GM18861 (cell line): ENCODE measurements at regions not wholly inside any gene's neighbourhood (a gene's known extent, or its start where the extent isn't known, plus 50 kb on each side); places are given as distances from the start of the nearest gene placed in this dataset.

Experiments
- ATAC-seq: cut with Tn5 transposase; IDR thresholded peaks from one replicate; pipeline ENCODE4 v1.9.1; 2021; ENCODE audit not compliant: unreplicated experiment

DNA sequence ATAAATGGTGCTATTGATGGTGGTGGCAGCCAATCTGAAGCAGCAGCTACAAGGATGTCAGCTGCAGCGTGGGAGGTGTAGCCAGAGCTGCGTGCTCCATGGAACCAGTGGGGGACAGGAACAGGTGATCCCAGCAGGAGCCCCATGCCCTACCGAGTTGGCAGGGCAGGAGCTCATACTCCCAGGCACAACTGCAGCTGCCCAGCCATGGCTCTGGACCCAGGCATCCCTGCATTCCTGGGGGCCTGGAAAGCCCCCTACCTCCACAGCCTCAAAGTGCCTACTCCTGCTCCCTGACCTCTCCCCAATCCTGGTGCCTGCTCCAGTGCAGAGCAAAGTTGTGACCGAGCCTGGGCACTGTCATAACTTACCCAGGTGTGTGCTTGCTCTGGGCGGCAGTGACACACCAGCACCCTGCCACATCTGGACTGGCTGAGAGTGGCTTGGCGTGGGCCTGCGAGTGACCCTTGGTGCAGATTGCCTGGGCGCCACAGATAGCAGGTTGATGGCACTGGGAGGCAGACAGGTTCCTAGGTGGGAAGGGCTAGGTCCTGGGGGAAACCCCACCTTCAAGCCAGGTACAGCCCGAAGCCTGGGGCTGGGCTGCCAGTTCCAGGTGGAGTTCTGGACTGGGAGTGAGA, 101.1 kb downstream of the DCAF12L2 start:
- ATAC-seq = no peak

DNA sequence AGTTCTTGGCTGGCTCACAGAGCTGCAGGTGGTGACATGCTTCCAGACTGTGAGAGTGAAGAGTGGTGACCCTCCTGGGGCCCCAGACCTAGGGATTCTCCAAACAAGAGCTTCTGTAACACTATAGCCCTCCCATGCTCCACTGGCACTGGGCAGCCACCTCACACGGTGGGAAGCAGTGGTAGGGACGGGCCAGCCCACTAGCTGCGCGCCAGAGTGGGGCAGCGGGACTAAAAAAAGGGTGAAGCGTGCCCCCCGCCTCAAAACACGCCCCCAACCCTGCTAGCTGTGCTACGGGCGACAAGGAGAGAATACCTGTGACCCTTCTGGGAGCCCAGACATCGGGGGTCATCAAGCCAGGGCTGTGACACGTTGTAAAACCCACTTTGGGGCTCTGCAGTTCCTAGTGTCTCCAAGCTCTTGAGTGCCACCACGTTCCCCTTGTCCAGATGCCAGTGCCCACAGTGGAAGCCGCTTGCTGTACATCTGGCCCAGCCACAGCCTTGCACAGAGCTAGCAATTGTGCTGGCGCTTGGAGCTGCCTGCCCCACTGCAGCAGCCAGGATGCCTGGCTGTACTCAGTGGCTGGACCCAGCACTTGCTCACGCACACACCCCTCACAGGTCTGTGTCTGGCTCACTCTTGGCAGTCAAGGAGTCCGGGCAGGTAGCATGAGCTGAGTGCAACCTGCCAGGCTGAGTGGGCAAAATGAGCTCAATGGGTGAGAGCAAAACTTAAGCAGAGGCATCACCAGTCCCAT, 100.0 kb downstream of the DCAF12L2 start:
- ATAC-seq = no peak
